ENCODE measurements at regions not wholly inside any gene's neighbourhood (a gene's known extent, or its start where the extent isn't known, plus 50 kb on each side); places are given as distances from the start of the nearest gene placed in this dataset.

GRCh38 chr10:4775808-4776207 is 50.2 kb upstream of the AKR1E2 start:
- ATAC-seq (no peak), DNase-seq (no peak)
- H3K4me1 ChIP-seq, result peaks cover 9% of the 10 kb centered on the region
- intact Hi-C loops (cut with DNase I), result no loop called here
- no peaks in the 10 kb centered on the region for H3K27me3 ChIP-seq (ENCODE audit: low read depth)
- H3K9me3 ChIP-seq, result no peaks in the 10 kb centered on the region
- TF ChIP-seq, protein P1, sequence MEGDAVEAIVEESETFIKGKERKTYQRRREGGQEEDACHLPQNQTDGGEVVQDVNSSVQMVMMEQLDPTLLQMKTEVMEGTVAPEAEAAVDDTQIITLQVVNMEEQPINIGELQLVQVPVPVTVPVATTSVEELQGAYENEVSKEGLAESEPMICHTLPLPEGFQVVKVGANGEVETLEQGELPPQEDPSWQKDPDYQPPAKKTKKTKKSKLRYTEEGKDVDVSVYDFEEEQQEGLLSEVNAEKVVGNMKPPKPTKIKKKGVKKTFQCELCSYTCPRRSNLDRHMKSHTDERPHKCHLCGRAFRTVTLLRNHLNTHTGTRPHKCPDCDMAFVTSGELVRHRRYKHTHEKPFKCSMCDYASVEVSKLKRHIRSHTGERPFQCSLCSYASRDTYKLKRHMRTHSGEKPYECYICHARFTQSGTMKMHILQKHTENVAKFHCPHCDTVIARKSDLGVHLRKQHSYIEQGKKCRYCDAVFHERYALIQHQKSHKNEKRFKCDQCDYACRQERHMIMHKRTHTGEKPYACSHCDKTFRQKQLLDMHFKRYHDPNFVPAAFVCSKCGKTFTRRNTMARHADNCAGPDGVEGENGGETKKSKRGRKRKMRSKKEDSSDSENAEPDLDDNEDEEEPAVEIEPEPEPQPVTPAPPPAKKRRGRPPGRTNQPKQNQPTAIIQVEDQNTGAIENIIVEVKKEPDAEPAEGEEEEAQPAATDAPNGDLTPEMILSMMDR (IDR thresholded peaks at IDR 0.05), result no peak
- H3K36me3 ChIP-seq, result no peaks in the 10 kb centered on the region
- H3K27ac ChIP-seq, result no peak overlapping the region
- H3K4me3 ChIP-seq, result no peak overlapping the region

DNA sequence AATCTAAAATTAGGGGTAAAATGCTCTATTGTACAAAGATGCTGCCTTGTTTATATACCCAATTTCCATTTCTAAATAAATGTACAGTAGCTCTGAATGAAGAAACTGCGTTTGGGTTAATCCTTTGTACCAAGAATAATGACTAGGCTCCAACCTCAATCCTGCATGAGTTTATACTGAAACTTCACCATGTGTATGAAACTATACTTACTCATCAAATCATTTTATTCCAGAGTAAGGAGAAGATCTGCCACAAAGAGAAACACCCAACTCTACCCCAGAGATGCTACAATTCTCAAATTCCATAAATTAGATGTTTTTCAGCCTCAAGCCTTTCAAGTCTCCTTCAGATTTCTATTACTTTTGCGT is 53.8 kb upstream of the AKR1E2 start:
- peaks cover 9% of the 10 kb centered on the region for H3K4me1 ChIP-seq
- H3K27me3 ChIP-seq (ENCODE audit: low read depth), result no peaks in the 10 kb centered on the region
- H3K36me3 ChIP-seq, result no peaks in the 10 kb centered on the region
- DNase-seq, result no peak
- no peak overlapping the region for H3K4me3 ChIP-seq
- H3K9me3 ChIP-seq, result no peaks in the 10 kb centered on the region
- intact Hi-C loops (cut with DNase I), result no loop called here
- ATAC-seq, result no peak
- TF ChIP-seq, protein P1 (IDR thresholded peaks at IDR 0.05), result no peak
- no peak overlapping the region for H3K27ac ChIP-seq

GRCh38 chr10:4771554-4772201 is 54.3 kb upstream of the AKR1E2 start:
- intact Hi-C loops (cut with DNase I), result no loop called here
- ATAC-seq (no peak), DNase-seq (no peak)
- Histone ChIP-seq H3K4me3 (no peak overlapping the region), H3K36me3 (no peaks in the 10 kb centered on the region), H3K9me3 (no peaks in the 10 kb centered on the region), H3K4me1 (peaks cover 9% of the 10 kb centered on the region), H3K27me3 (ENCODE audit: low read depth) (no peaks in the 10 kb centered on the region), H3K27ac (no peak overlapping the region)
- TF ChIP-seq, protein P1 (IDR thresholded peaks at IDR 0.05), result no peak

DNA sequence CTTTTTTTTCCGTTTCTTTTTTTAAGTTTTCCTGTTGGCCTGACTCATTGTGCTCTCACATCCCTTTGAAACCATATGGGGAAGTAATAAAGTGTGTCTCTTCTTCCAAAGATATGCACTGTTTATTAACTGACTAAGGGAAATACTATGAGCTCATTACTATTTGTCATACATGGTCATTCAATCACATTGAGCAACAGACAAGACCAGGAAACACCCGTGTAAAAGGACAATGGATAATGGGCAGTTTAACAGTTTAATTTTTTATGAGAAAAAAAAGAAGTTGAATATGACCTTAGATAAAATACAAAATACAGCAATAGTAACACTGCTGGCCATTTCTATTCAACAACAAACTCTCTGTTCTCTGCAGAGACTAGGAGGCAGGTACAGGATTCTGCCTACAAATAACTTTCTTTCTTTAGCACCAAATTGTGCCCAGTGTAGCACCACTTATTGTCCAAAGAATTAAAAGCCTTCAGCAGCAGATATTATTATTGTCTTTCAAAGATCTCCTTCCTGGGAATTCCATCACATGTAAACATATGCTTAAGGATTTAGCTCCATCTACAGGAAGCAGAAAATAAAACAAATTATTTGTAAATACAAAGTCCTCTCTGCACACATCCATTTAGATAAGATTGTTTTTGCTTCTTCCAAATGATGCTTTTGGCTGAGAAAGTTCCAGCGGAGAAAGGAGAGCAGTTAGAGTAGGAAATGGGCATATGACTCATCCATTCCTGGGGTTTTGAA is 55.0 kb upstream of the AKR1E2 start:
- intact Hi-C loops (cut with DNase I), result no loop called here

DNA sequence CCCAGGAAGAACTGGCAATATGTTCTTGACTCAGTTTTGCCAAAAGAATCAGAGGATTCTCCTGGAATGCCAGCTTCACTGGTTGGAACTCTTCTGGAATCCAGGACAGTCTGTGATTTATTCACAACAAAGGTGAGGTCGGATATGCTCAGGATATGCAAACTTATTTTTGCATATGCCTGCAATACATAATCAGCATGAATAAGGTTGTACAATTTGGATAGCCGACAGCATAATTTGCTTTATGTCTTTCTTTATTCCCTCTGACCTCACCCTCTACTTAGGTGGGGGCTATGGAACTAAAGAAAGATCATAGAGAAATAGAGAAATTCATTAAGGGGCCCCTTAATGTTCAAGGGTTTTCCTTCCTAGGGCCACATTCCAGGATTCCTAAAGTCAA is 57.6 kb upstream of the AKR1E2 start:
- Histone ChIP-seq H3K4me1 (peaks cover 9% of the 10 kb centered on the region), H3K4me3 (no peak overlapping the region), H3K36me3 (no peaks in the 10 kb centered on the region), H3K9me3 (no peaks in the 10 kb centered on the region), H3K27me3 (ENCODE audit: low read depth) (no peaks in the 10 kb centered on the region), H3K27ac (no peak overlapping the region)
- ATAC-seq (no peak), DNase-seq (no peak)
- intact Hi-C loops (cut with DNase I), result loop anchor here (10.0 kb wide), 1 partner anchor 1574 kb away; no protein-coding TSS in a partner anchor
- TF ChIP-seq, protein P1 (IDR thresholded peaks at IDR 0.05), result no peak

More for the DNA sequence above, 55.0 kb upstream of the AKR1E2 start:
- ATAC-seq, result peak; percentile 81 to 82
- Histone ChIP-seq H3K4me3 (no peak overlapping the region), H3K27ac (peak overlapping the region; percentile 54), H3K4me1 (peaks cover 9% of the 10 kb centered on the region), H3K36me3 (no peaks in the 10 kb centered on the region), H3K9me3 (no peaks in the 10 kb centered on the region), H3K27me3 (ENCODE audit: low read depth) (no peaks in the 10 kb centered on the region)
- DNase-seq, result no peak
- TF ChIP-seq, protein P1 (IDR thresholded peaks at IDR 0.05), result peak; percentile 39

All from lower lobe of right lung (tissue), 2 donors.